GM18951 (cell line): ENCODE measurements at regions not wholly inside any gene's neighbourhood (a gene's known extent, or its start where the extent isn't known, plus 50 kb on each side); places are given as distances from the start of the nearest gene placed in this dataset.

Source experiments
- POLR2A ChIP-seq: IDR thresholded peaks from 4 replicates; pipeline ENCODE4 v1.6.1; 2011; ENCODE audit warnings: mild to moderate bottlenecking; ENCODE audit not compliant: insufficient read length, insufficient read depth; ENCODE audit errors: extremely low read depth
- in situ Hi-C: fragments of 300-500 bp; cut with MboI; formaldehyde crosslinking; loops from one replicate; pipeline ENCODE4 v1.12.0; 2022; ENCODE audit warnings: low sequenced_read_pairs, mixed read lengths, inconsistent platforms; ENCODE audit not compliant: unreplicated experiment

DNA sequence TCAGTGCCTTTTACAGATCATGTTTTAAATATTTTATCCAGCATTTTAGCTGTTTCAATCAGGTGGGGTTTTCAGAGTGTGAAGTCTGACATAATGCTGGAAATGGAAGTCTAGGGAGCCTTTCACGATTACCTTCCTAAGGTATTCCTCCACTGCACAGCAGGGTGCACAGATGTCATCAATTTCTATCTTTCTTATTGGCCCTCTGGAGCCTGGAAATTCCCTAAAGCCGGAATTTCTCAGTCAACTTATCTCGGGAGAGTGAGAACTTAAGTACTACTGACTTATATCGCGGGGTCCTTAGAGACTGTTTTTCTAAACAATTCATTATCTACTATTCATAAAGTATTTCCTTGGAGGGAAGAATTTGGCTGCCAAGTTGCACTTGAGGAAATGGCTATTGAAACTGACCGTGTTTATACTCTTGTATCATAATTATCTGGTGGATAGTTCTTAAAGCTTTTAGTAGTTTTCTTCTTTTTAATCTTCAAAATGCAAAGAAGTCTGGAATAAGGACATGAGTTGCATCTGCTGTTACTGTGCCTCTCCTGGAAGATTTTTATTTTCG lies 311.8 kb upstream of the B3GALT2 start:
- in situ Hi-C loops: no loop called here
- TF ChIP-seq POLR2A: no peak

DNA sequence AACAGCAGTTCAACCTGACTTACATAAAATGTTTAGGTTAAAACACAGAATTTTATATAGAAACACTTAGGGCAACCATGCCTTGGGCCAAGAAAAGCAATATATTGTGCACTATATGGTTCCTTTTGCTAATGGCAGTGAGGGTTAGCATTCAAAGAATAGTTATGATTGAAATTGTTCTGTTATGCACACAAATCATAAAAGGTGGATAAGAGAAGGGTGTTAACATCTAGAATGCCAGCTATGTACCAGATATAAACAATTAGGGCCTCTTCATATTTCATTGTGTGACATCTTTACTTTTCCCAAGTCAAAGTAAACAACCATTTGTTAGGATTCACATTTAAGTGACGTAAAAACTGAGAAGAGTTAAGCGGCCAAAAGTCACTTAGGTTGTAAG lies 308.0 kb upstream of the B3GALT2 start:
- in situ Hi-C loops: no loop called here
- no peak for TF ChIP-seq POLR2A

DNA sequence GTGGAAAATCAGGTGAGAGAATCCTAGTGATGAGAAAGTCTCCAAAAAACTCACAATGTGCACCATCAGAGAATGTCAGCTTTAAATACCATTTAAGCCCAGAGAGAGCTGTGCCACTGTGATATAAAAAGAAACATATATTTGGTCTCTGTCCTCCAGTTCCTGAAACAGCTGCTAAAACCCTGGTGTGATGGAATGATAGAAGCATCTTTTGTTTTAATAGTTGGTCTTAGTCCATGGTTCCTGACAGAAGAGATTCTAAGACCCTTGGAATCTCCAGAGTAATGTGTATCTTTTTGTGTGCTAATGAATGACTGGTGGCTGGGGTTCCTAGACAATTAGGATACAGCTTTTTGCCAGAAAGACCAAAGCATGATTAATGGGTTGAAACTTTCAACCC lies 302.8 kb upstream of the B3GALT2 start:
- in situ Hi-C loops: no loop called here

DNA sequence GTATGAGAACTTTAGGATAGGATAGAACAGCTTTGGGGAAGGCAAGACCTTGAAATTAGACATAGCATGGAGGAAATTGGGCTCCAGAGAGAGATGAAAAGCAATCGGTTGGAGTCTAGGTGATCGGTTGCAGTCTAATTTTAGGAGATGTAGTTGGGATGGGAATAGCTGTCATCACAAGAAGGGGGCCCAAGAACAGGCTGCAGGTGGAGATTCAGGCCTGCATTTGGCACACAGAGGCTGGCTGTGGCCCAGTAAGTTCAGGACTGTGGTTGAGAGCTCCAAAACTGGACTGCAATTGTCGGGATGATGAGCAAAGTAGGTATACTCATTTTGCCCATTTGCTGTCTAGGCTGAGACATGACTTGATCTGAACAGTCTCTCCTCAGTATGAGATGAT lies 301.3 kb upstream of the B3GALT2 start:
- TF ChIP-seq POLR2A: no peak
- in situ Hi-C loops: no loop called here

More for the DNA sequence above, 302.8 kb upstream of the B3GALT2 start:
- no peak for TF ChIP-seq POLR2A

GRCh38 chr1:193486671-193487229 lies 300.3 kb upstream of the B3GALT2 start:
- TF ChIP-seq POLR2A: no peak
- in situ Hi-C loops: no loop called here

DNA sequence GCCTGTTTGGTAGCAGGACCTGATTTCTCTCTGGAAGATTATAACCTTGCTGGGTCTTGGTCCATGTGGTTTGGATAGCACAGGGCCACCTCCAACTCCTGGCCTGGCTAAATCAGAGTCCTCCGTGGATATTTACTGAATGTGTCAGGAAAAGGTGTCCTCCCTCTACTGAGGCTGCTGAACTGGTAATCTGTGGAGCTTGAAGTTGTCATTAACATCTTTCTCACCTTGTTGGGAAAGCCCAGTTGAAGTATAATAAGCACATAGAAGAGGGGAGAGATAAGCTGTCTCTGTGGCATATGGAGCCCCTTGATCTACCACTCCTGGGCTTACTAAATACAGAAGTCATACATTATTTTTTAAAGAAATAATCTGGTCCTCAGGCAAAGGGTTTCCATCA lies 294.3 kb upstream of the B3GALT2 start:
- in situ Hi-C loops: no loop called here
- TF ChIP-seq POLR2A: no peak

- TF ChIP-seq POLR2A: no peak
- in situ Hi-C loops: no loop called here
These were observed 292.8 kb upstream of the B3GALT2 start for GRCh38 chr1:193479187-193479586.

- in situ Hi-C loops: no loop called here
- no peak for TF ChIP-seq POLR2A
These were observed 290.3 kb upstream of the B3GALT2 start for GRCh38 chr1:193476748-193477147.

GRCh38 chr1:193473932-193474331 lies 287.5 kb upstream of the B3GALT2 start:
- in situ Hi-C loops: no loop called here
- no peak for TF ChIP-seq POLR2A

GRCh38 chr1:193472838-193473398 lies 286.5 kb upstream of the B3GALT2 start:
- TF ChIP-seq POLR2A: no peak
- in situ Hi-C loops: no loop called here

GRCh38 chr1:193472430-193472829 lies 286.0 kb upstream of the B3GALT2 start:
- in situ Hi-C loops: no loop called here
- no peak for TF ChIP-seq POLR2A

GRCh38 chr1:193471981-193472380 lies 285.6 kb upstream of the B3GALT2 start:
- in situ Hi-C loops: no loop called here
- TF ChIP-seq POLR2A: no peak

- TF ChIP-seq POLR2A: no peak
- in situ Hi-C loops: no loop called here
These were observed 277.0 kb upstream of the B3GALT2 start for GRCh38 chr1:193463326-193463932.
